ENCODE measurements at regions not wholly inside any gene's neighbourhood (a gene's known extent, or its start where the extent isn't known, plus 50 kb on each side); places are given as distances from the start of the nearest gene placed in this dataset.

- TF ChIP-seq, protein P1, sequence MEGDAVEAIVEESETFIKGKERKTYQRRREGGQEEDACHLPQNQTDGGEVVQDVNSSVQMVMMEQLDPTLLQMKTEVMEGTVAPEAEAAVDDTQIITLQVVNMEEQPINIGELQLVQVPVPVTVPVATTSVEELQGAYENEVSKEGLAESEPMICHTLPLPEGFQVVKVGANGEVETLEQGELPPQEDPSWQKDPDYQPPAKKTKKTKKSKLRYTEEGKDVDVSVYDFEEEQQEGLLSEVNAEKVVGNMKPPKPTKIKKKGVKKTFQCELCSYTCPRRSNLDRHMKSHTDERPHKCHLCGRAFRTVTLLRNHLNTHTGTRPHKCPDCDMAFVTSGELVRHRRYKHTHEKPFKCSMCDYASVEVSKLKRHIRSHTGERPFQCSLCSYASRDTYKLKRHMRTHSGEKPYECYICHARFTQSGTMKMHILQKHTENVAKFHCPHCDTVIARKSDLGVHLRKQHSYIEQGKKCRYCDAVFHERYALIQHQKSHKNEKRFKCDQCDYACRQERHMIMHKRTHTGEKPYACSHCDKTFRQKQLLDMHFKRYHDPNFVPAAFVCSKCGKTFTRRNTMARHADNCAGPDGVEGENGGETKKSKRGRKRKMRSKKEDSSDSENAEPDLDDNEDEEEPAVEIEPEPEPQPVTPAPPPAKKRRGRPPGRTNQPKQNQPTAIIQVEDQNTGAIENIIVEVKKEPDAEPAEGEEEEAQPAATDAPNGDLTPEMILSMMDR (conservative IDR thresholded peaks at IDR 0.05 in 1 of 2, IDR thresholded peaks at IDR 0.05 in 1 of 2; ENCODE audit: low read depth in 1 of 2, low read length in 2 of 2), result no peak
- TF ChIP-seq EZH2 (IDR thresholded peaks at IDR 0.05; ENCODE audit: low read length, missing control alignments), result no peak
Measured at GRCh38 chr2:116754381-116755101, 1060.0 kb upstream of the DDX18 start.

All from fibroblast of lung (primary cell).